WERI-Rb-1 (cell line): ENCODE measurements at regions not wholly inside any gene's neighbourhood (a gene's known extent, or its start where the extent isn't known, plus 50 kb on each side); places are given as distances from the start of the nearest gene placed in this dataset.

Experiments used
- DNase-seq: peaks from one replicate; pipeline ENCODE4 v3.0.0-alpha.2; 2020
- H3K27ac ChIP-seq: fragments of 250-450 bp; sonication (Bioruptor Pico); 2 replicates; pipeline ENCODE4 v1.5.1; 2020; ENCODE audit warnings: mild to moderate bottlenecking, moderate library complexity
- H3K27me3 ChIP-seq: fragments of 250-450 bp; sonication (Bioruptor Pico); 2 replicates; pipeline ENCODE4 v1.5.1; 2021; ENCODE audit warnings: mild to moderate bottlenecking, low read depth, moderate library complexity; ENCODE audit not compliant: insufficient read depth, severe bottlenecking
- H3K36me3 ChIP-seq: fragments of 250-450 bp; sonication (Bioruptor Pico); 2 replicates; pipeline ENCODE4 v1.5.1; 2020; ENCODE audit warnings: mild to moderate bottlenecking, moderate library complexity
- H3K4me3 ChIP-seq: 2 replicates; pipeline ENCODE4 v1.5.1; 2011; ENCODE audit warnings: low read depth, mild to moderate bottlenecking, control low read depth, low read length
- H3K9me3 ChIP-seq: fragments of 250-450 bp; sonication (Bioruptor Pico); 2 replicates; pipeline ENCODE4 v1.5.1; 2021; ENCODE audit warnings: mild to moderate bottlenecking, moderate library complexity; ENCODE audit not compliant: severe bottlenecking
- CTCF ChIP-seq: IDR thresholded peaks from 2 replicates; pipeline ENCODE4 v1.5.1; 2011; ENCODE audit warnings: low read depth, mild to moderate bottlenecking, control low read depth, inconsistent platforms, low read length

GRCh38 chr10:62610649-62611229, 193.8 kb upstream of the ADO start:
- no peak overlapping the region for H3K27ac ChIP-seq
- no peaks in the 10 kb centered on the region for H3K36me3 ChIP-seq
- H3K27me3 ChIP-seq: peaks cover 58% of the 10 kb centered on the region
- no peaks in the 10 kb centered on the region for H3K9me3 ChIP-seq
- H3K4me3 ChIP-seq: no peak overlapping the region
- peak; percentile 88 for TF ChIP-seq CTCF
- peak; percentile 64 for DNase-seq

GRCh38 chr10:62613424-62613823, 191.1 kb upstream of the ADO start:
- no peak for TF ChIP-seq CTCF
- Histone ChIP-seq H3K9me3 (no peaks in the 10 kb centered on the region), H3K36me3 (no peaks in the 10 kb centered on the region), H3K4me3 (no peak overlapping the region), H3K27me3 (peaks cover 77% of the 10 kb centered on the region), H3K27ac (no peak overlapping the region)
- no peak for DNase-seq

- Histone ChIP-seq H3K4me3 (no peak overlapping the region), H3K9me3 (no peaks in the 10 kb centered on the region), H3K27ac (no peak overlapping the region), H3K27me3 (peaks cover 80% of the 10 kb centered on the region), H3K36me3 (no peaks in the 10 kb centered on the region)
- no peak for DNase-seq
- TF ChIP-seq CTCF: no peak
These were observed 190.7 kb upstream of the ADO start for GRCh38 chr10:62613859-62614258.

- peaks cover 80% of the 10 kb centered on the region for H3K27me3 ChIP-seq
- H3K4me3 ChIP-seq: no peak overlapping the region
- TF ChIP-seq CTCF: no peak
- H3K9me3 ChIP-seq: no peaks in the 10 kb centered on the region
- H3K36me3 ChIP-seq: no peaks in the 10 kb centered on the region
- no peak for DNase-seq
- H3K27ac ChIP-seq: no peak overlapping the region
These were observed 189.9 kb upstream of the ADO start for GRCh38 chr10:62614389-62615157.

GRCh38 chr10:62616885-62617590, 187.5 kb upstream of the ADO start:
- no peak overlapping the region for H3K27ac ChIP-seq
- H3K9me3 ChIP-seq: no peaks in the 10 kb centered on the region
- no peak overlapping the region for H3K4me3 ChIP-seq
- no peak for TF ChIP-seq CTCF
- H3K27me3 ChIP-seq: peaks cover 74% of the 10 kb centered on the region
- DNase-seq: no peak
- H3K36me3 ChIP-seq: no peaks in the 10 kb centered on the region
